ENCODE measurements at regions not wholly inside any gene's neighbourhood (a gene's known extent, or its start where the extent isn't known, plus 50 kb on each side); places are given as distances from the start of the nearest gene placed in this dataset.
A peak's percentile ranks its signal among the peaks of the same experiment; 100 is the strongest.

GRCh38 chr3:80244390-80244789 is 476.6 kb upstream of the ROBO1 start:
- FAIRE-seq: no peak
- ChIA-PET POLR2A (no interaction called here), CTCF (no interaction called here)
- no peak overlapping the region for H3K4me2 ChIP-seq
- no peak for DNase-seq (ENCODE audit: low read depth in 1 of 2, low spot score in 1 of 2)
- H3K27ac ChIP-seq: no peak overlapping the region
- H3K9me3 ChIP-seq: no peaks in the 10 kb centered on the region; the same call in 2 of the 3 replicates
- H3K4me3 ChIP-seq: no peak overlapping the region
- WGBS (ENCODE audit: missing lambda C conversion rate): 17% methylated on average over 6 of the region's 6 CpGs
- H3K4me1 ChIP-seq: no peaks in the 10 kb centered on the region
- no peak for ATAC-seq
- TF ChIP-seq JUNB (IDR thresholded peaks at IDR 0.05): no peak
- TF ChIP-seq CHD2 (IDR thresholded peaks at IDR 0.05; ENCODE audit: low read length, partially characterized antibody): no peak
- TF ChIP-seq HEYL (CRISPR knock-in tag; IDR thresholded peaks at IDR 0.05): no peak
- no peak for TF ChIP-seq RARB (CRISPR knock-in tag; IDR thresholded peaks at IDR 0.05)
- TF ChIP-seq, protein P1, sequence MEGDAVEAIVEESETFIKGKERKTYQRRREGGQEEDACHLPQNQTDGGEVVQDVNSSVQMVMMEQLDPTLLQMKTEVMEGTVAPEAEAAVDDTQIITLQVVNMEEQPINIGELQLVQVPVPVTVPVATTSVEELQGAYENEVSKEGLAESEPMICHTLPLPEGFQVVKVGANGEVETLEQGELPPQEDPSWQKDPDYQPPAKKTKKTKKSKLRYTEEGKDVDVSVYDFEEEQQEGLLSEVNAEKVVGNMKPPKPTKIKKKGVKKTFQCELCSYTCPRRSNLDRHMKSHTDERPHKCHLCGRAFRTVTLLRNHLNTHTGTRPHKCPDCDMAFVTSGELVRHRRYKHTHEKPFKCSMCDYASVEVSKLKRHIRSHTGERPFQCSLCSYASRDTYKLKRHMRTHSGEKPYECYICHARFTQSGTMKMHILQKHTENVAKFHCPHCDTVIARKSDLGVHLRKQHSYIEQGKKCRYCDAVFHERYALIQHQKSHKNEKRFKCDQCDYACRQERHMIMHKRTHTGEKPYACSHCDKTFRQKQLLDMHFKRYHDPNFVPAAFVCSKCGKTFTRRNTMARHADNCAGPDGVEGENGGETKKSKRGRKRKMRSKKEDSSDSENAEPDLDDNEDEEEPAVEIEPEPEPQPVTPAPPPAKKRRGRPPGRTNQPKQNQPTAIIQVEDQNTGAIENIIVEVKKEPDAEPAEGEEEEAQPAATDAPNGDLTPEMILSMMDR (IDR thresholded peaks at IDR 0.05): no peak
- TF ChIP-seq FOXS1 (CRISPR knock-in tag; IDR thresholded peaks at IDR 0.05): no peak
- TF ChIP-seq BHLHE40 (IDR thresholded peaks at IDR 0.05; ENCODE audit: low read depth, low read length): no peak
- no peak for TF ChIP-seq ATOH8 (CRISPR knock-in tag; IDR thresholded peaks at IDR 0.05; ENCODE audit: low read depth)
- TF ChIP-seq, protein P2, sequence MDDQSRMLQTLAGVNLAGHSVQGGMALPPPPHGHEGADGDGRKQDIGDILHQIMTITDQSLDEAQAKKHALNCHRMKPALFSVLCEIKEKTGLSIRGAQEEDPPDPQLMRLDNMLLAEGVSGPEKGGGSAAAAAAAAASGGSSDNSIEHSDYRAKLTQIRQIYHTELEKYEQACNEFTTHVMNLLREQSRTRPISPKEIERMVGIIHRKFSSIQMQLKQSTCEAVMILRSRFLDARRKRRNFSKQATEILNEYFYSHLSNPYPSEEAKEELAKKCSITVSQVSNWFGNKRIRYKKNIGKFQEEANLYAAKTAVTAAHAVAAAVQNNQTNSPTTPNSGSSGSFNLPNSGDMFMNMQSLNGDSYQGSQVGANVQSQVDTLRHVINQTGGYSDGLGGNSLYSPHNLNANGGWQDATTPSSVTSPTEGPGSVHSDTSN (IDR thresholded peaks at IDR 0.05): no peak
- no peak for TF ChIP-seq ELK1 (IDR thresholded peaks at IDR 0.05; ENCODE audit: low read depth, low read length)
- no peak for TF ChIP-seq FOSL2 (IDR thresholded peaks at IDR 0.05)
- no peak for TF ChIP-seq FOSL2 (CRISPR knock-in tag; IDR thresholded peaks at IDR 0.05)
- TF ChIP-seq HOXA7 (CRISPR knock-in tag; IDR thresholded peaks at IDR 0.05): no peak
- no peak for TF ChIP-seq RCOR1 (IDR thresholded peaks at IDR 0.05; ENCODE audit: low read depth, low read length)
- TF ChIP-seq JUN (IDR thresholded peaks at IDR 0.05): no peak
- TF ChIP-seq HOXB13 (CRISPR knock-in tag; IDR thresholded peaks at IDR 0.05; ENCODE audit: low read depth): no peak
- TF ChIP-seq ZFP36 (IDR thresholded peaks at IDR 0.05; ENCODE audit: borderline replicate concordance, partially characterized antibody): no peak
- no peak for TF ChIP-seq CHD4 (IDR thresholded peaks at IDR 0.05; ENCODE audit: borderline replicate concordance)
- TF ChIP-seq HES2 (IDR thresholded peaks at IDR 0.05): no peak

DNA sequence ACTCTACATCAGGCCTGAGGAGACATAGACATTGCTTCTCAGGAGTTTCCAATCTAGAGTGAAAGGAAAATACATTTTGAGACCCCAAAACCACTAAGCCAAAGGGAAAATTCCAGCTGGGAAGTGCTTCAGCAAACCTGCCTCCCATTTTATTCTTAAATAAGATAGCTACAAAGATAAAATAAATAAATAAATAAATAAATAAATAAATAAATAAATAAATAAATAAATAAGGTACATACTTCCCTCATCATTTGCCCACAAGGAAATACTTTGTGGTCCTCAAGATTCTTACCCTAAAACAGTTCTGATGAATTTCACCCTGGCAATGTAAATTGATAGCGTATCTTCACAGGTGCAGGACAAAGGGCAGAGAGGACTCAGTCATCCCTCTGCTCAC is 474.0 kb upstream of the ROBO1 start:
- H3K27ac ChIP-seq: no peak overlapping the region
- H3K4me3 ChIP-seq: no peak overlapping the region
- ATAC-seq: no peak
- no peak overlapping the region for H3K4me2 ChIP-seq
- H3K9me3 ChIP-seq: no peaks in the 10 kb centered on the region
- no peak for FAIRE-seq
- POLR2A ChIA-PET: no interaction called here
- DNase-seq (ENCODE audit: low read depth in 1 of 2, low spot score in 1 of 2): no peak
- TF ChIP-seq ESRRA (IDR thresholded peaks at IDR 0.05; ENCODE audit: borderline replicate concordance, low read length) (no peak), EHF (CRISPR knock-in tag; IDR thresholded peaks at IDR 0.05) (no peak), ZC3H11A (IDR thresholded peaks at IDR 0.05) (peak; percentile 9; the same call in 1 of the 2 replicates), NR3C1 (IDR thresholded peaks at IDR 0.05) (no peak), FOSB (CRISPR knock-in tag; IDR thresholded peaks at IDR 0.05) (no peak)
- TF ChIP-seq, protein P2 (IDR thresholded peaks at IDR 0.05): no peak
- WGBS (ENCODE audit: missing lambda C conversion rate): 61% methylated on average over 1 of the region's 1 CpG
- no peaks in the 10 kb centered on the region for H3K4me1 ChIP-seq
- CTCF ChIA-PET: no interaction called here

Data from A549 (cell line).